HG03571 (cell line): ENCODE measurements at regions not wholly inside any gene's neighbourhood (a gene's known extent, or its start where the extent isn't known, plus 50 kb on each side); places are given as distances from the start of the nearest gene placed in this dataset.

Source experiments
- ATAC-seq: cut with Tn5 transposase; IDR thresholded peaks from one replicate; pipeline ENCODE4 v1.9.1; 2021; ENCODE audit not compliant: unreplicated experiment

GRCh38 chr2:17309741-17310339 is 208.4 kb downstream of the RAD51AP2 start:
- peak; percentile 88 for ATAC-seq

- no peak for ATAC-seq
These were observed 209.1 kb downstream of the RAD51AP2 start for GRCh38 chr2:17309181-17309580.

GRCh38 chr2:17306706-17307105 is 211.5 kb downstream of the RAD51AP2 start:
- no peak for ATAC-seq

- ATAC-seq: no peak
These were observed 212.0 kb downstream of the RAD51AP2 start for GRCh38 chr2:17306219-17306618.

GRCh38 chr2:17303521-17303920 is 214.7 kb downstream of the RAD51AP2 start:
- no peak for ATAC-seq

GRCh38 chr2:17303054-17303453 is 215.2 kb downstream of the RAD51AP2 start:
- no peak for ATAC-seq

- no peak for ATAC-seq
These were observed 216.0 kb downstream of the RAD51AP2 start for GRCh38 chr2:17302281-17302680.

GRCh38 chr2:17301437-17301836 is 216.8 kb downstream of the RAD51AP2 start:
- no peak for ATAC-seq

GRCh38 chr2:17299891-17300540 is 218.2 kb downstream of the RAD51AP2 start:
- no peak for ATAC-seq

- ATAC-seq: no peak
These were observed 219.8 kb downstream of the RAD51AP2 start for GRCh38 chr2:17298453-17298852.

- no peak for ATAC-seq
These were observed 221.6 kb downstream of the RAD51AP2 start for GRCh38 chr2:17296686-17297085.

- no peak for ATAC-seq
These were observed 228.6 kb downstream of the RAD51AP2 start for GRCh38 chr2:17289669-17290068.

- ATAC-seq: no peak
These were observed 231.1 kb downstream of the RAD51AP2 start for GRCh38 chr2:17287183-17287582.

- ATAC-seq: no peak
These were observed 235.4 kb downstream of the RAD51AP2 start for GRCh38 chr2:17282826-17283225.

- no peak for ATAC-seq
These were observed 236.0 kb downstream of the RAD51AP2 start for GRCh38 chr2:17282245-17282644.

GRCh38 chr2:17276220-17276619 is 242.0 kb downstream of the RAD51AP2 start:
- no peak for ATAC-seq

- ATAC-seq: no peak
These were observed 245.4 kb downstream of the RAD51AP2 start for GRCh38 chr2:17272652-17273525.

- ATAC-seq: no peak
These were observed 246.1 kb downstream of the RAD51AP2 start for GRCh38 chr2:17272170-17272569.

GRCh38 chr2:17271416-17271815 is 246.8 kb downstream of the RAD51AP2 start:
- no peak for ATAC-seq

- no peak for ATAC-seq
These were observed 247.3 kb downstream of the RAD51AP2 start for GRCh38 chr2:17270894-17271293.

- ATAC-seq: no peak
These were observed 254.7 kb downstream of the RAD51AP2 start for GRCh38 chr2:17263570-17263968.
